ENCODE measurements at regions not wholly inside any gene's neighbourhood (a gene's known extent, or its start where the extent isn't known, plus 50 kb on each side); places are given as distances from the start of the nearest gene placed in this dataset.

DNA sequence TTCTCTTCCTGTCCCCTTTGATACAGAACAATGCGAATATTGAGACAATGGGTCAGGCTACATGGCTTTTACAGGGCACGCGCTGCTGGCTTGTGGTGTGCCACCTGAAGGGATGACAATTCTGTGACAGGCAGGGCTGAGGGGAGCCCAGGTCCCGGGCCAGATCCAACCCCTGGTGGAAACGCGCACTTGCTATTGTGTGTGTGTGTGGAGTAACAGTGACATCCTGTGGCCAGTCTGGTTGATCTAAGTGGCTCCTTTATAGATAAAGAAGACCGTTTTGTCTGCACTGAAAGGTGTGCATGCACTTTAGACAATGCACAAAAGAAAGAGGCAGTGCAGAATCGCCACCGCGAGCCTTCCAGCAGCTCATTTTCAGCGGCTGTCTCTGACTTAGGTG, 273.6 kb downstream of the HRH4 start:
- no peak for DNase-seq (ENCODE audit: low read depth)

DNA sequence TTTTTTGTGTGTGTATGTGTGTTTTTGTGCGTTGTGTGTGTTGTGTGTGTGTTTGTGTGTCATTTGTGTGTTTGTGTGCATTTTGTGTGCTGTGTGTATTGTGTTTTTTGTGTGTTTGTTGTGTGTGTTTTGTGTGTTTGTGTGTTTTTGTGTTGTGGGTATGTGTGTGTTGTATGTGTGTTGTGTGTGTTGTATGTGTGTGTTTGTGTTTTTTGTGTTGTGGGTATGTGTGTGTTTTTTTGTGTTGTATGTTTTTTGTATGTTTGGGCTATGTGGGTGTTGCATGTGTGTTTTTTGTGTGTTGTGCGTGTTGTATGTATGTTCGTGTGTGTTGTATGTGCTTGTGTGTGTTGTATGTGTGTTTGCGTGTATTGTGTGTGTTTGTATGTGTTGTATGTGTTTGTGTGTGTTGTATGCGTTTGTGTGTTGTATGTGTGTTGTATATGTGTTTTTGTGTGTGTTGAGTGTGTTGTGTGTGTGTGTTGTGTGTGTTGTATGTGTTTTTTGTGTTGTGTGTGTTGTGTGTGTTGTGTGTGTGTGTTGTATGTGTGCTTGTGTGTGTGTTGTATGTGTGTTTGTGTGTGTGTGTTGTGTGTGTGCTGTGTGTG, 275.3 kb downstream of the HRH4 start:
- no peak for DNase-seq (ENCODE audit: low read depth)

DNA sequence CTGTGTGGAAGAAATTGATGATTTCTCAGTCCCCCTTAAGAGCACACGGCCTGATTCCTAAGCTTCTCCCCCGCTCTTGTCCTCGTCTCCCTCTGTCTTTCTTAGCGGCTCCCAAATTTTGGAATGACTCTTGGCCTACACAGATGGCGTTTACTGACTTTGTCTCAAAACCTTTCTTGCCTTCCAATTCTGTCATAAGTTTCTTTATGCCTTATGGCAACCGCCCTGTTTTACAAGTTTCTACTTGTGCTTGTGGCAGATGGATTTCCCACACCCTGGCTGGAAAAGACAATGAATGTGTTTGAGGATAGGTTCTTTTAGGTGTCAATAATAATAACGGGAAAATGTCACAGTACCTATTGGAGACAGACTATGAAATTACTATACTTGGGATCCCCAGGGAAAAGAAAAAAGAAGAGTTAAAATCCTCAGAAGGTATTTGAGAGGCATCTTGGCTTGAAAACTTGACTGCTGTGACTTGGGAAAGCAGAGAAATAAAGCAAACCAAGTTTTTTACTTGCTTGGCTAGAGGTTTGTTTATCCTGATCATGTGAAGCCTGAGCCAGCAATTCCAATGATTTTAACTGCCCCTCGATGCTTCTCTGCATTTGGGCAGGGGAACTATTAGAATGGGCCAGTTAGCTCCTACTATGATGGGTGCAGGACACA, 276.4 kb downstream of the HRH4 start:
- no peak for DNase-seq (ENCODE audit: low read depth)

DNA sequence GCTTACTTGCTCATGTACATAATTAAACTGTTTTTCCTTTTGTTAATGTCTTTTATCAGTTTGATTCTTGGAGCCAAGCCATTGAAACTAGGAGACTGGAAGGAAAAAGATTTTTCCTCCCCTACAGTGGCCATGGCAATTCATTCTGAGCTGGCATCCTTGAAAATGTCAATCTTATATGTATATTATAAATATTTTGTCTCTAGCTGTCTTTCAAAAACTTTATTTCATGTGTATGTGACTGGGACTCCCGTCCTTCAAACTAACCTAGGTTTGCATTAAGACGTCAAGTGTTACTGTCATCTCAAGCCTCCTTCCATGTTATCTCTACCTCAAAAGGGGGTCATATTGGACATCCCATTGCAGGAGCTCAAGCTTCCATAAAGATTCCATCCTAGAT, 280.4 kb downstream of the HRH4 start:
- no peak for DNase-seq (ENCODE audit: low read depth)

DNA sequence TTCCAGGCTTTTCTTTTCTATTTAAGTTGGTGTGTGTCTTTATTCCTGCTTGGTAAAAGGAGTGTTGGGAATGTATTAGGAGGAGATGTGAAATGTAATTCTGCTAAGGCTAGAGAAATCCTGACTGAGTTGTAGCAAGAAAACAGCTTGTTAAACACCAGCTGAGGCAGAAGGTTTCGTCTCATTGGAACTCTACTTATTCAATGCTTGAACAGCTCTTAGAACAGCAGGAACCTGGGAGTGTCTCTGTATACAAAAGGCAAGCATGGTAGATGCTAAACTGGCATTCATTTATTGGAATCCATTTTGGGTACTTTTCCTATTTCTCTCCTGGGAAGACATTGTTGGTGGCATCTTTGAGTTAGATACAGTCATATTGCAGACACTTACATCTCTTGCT, 280.9 kb downstream of the HRH4 start:
- DNase-seq (ENCODE audit: low read depth), result no peak

DNA sequence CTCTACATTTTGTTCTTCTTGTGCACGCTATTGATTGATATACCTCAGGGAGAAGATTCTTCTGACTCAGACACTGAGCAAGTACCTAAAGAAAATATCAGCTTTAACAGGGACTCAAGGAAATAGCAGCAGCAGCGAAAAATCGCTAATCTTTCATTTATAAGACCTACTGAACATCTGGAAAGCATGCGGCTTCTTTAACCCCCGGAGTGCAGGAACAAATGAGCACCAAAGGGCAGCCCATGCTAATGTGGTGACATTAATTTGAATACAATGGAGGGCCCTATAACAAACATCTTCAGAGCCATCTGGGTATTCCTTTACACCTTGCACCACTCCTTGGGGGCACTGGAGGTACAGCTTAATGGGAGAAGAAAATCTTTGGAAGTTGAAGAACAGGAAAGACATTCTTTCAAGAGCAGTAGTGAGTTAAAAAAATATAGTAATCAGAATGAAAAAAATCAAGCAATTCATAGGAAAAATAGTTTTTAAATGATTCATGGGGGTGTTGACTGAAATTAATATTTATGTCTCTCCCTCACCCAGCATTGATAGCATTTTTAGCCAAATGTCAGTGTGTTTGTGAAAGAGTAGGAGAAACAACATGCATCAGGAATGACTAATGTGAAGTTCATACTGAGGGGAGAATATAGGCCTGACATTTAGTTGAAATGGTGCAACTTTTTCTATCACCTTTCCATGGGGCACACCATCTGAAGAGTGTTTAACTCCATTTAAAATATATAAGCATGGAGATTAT, 281.7 kb downstream of the HRH4 start:
- peak; percentile 15 for DNase-seq (ENCODE audit: low read depth)

DNA sequence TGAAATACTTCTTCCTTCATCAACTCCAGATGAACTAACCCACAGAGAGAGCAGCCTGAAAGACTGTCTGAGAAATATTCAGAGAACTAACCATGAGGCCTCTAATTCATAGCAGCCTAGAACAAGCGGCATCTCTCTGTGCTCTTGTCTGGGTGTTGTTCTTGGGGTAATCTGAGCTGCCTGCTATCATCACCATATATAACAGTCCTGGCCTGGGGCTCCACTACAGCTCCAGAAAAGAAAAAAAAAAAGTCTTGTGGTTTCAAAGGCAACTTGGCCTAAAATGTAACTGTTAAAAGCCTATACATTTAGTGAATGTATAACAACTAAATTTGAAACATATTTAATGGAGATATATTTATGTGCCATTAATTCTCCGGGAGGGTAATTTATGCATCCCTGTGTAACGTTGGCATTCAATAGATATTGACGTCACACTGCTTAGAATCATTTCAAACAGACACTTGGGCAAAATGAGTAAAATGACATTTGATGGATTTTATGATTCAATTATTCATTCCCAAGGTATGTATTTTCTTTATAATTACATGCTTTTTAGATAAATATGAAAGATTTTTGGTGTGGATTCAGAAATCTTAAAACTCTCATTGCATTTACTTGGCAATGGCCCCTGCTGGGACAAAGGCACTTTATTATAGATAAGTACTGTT, 294.3 kb downstream of the HRH4 start:
- DNase-seq (ENCODE audit: low read depth), result no peak

DNA sequence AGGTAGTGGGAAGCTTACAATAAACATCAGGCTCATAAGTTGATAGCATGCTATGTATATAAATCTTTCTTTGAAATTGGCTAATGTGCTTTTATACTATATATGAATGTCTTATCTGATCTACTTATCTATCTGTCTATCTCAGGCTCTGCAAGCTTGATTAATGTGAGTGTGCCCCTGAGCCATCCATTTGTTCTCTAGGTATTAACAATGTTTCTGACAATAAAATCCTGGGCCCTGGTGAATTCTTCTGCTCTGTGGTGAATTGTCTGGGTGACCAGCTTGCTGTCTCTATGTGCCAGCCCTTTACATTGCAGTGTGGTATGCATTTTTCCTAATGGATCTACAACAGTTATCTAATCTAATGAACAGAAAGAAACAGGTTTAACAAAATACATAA, 295.9 kb downstream of the HRH4 start:
- no peak for DNase-seq (ENCODE audit: low read depth)

DNA sequence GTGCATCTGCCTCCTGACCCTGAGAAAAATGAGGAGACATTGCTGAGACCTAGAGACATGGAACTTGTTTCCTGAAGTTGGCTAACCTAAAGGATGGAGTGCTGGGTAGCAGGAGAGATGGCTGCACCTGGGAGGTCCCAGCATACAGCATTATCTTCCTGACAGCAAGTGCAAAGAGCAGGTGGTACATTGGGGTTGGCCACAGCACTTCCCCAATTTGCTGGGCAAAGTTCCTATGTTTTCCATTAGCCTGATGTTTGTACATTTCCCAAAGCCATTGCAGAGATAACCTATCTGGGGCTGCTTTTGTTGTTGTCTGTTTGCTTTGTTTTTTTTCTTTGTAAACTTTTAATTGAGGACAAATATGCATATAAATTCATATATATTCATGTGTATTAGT, 296.7 kb downstream of the HRH4 start:
- no peak for DNase-seq (ENCODE audit: low read depth)

DNA sequence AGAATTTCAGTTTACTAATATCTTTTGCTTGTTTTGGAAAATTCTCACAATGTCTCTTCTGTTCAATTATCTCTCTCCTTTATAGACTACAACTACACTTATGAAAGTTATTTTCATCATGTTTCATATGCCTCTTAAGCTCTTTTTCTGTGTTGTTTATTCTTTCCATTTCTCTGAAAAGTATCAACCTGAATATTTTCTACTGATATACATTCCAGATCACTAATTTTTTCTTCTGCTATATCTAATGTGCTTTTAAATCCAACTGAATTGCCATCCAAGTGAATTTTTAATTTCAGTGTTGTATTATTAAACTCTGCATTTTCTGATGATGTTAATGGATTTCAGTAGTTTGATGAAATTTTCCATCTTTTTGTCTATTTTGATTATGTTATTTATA, 301.3 kb downstream of the HRH4 start:
- DNase-seq (ENCODE audit: low read depth), result no peak

DNA sequence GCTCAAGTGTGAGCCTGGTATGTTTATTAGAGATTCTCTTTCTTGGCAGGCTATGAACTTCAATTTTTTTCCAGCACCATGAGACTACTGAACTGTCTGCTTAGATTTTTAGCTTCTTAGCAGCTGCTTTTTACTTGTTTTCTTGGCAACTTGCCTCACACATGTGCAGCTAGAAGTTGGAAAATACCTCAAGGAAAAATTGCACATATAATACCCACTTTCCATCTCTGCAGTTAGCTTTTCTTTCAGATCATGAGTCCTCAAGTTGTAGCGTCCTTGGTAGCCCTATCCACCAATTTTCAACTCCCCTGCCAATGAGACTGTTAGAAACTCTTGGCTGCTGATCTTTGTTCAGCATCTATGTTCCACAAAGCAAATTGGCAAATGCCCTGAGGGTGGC, 302.1 kb downstream of the HRH4 start:
- DNase-seq (ENCODE audit: low read depth), result no peak

DNA sequence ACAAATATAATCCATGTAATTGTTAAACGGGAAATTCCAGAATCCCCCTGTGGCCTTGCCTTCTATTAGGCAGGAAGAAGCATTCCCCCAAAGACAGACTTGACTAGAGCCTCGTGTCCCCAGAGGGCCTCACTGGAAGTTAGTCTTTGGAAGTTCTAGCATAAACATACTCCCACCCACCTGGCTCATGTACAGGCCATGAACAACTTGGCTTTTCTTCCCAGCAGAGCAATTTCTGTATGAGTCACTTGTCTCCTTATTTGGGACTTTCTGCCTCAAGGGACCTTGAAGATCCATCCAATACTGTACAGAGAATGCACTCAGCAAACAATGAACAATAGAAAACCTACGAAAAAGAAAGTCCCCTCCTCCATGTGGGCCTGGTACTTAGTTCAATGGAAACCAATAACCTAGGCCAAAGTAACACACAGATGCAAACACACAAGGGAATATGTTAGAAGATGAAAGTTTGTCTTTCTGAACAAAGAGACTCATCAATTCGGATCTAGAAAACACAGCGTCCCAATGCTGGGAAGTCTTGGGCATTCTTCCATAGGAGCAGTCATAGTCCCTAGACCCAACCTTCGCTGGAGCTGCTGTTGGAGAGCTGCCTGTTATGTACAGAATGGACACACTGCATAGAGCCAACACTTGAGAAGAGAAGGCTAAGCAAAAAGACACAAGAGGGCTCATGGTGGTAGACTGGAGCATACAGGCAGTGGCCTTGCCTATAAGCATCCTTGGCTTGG, 303.5 kb downstream of the HRH4 start:
- DNase-seq (ENCODE audit: low read depth), result no peak

DNA sequence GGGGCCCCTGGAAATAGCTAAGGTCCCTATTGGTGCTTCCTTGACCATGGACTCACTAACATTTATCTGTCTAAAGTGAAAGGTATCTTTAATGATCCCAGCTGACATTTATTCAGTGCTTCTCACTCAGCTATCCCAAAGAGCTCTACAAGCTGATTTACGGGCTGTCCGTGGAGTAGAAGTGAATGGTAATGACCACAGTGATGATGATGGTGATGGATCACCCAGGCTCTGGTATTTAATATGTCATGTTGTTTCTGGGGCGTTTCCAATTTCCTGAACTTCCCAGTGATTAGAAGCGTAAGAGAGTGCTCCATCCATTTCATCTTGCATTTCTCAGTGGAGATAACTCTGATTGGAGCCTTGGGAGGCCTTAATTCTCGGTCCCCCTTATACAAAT, 304.3 kb downstream of the HRH4 start:
- DNase-seq (ENCODE audit: low read depth), result no peak

DNA sequence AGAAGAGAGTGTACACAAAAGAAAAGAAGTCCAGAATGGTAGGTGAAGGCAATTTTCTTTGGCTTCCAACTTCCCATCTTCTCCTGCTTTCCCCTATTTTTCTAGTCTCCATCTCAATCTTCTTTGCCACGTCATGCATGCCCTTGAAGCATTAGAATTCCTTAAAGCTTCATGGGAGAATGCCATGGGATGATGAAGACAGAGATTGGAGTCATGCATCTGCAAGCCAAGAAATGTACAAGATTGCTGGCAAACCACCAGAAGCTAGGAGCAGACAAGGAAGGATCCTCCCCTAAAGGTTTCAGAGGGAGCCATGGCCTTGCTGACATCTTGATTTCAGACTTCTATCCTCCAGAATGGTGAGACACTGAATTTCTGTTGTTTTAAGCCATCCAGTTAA, 305.9 kb downstream of the HRH4 start:
- no peak for DNase-seq (ENCODE audit: low read depth)

DNA sequence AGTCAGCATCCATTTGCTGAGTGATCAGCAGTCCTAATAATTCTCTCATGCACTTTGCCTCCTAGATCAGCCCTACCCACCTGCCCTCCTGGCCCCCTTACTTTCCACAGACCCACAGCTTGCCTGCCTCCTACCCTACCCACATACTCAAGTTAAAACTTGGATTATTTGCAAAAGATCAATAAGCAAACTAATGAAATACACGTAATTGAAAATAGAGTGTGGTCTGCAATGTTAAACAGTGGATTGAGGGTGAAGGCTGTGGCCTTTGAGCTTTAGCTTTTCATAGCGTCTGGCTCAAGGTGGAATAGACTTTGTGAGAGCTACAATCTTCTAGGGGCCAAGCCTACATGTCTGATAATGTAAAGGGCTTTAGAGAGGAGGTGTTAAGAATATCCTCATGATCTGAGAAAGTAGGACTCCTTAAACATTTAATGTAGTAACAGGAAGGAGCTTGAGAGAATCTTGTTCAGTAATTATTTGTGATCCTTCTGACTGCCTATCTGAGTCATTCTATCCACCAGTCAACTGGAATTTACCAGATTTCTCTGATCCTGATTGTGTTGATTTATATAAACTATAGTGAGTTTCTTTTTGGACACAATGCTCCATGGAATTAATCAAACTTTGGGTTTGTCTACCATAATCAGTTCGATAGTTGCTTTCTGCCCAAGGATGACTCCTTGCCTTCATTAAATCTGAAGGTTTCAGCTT, 310.0 kb downstream of the HRH4 start:
- DNase-seq (ENCODE audit: low read depth), result no peak

DNA sequence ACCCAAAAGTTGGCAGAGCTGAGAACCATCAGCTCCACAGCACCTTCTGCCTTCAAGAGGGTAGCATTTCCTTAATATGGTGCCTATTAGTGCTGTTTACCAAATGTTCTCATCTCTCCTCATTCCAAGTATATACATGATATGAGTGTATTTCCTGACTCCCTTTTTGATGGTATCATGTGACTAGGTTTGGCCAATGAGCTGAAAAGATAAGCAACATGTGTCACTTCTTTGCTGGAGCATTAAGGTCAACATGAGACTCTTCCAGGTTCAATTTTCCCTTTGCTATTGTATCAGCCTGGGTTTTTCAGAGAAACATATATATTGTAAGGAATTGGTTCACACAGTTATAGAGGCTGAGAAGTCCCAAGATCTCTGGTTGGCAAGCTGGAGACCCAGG, 310.9 kb downstream of the HRH4 start:
- no peak for DNase-seq (ENCODE audit: low read depth)

DNA sequence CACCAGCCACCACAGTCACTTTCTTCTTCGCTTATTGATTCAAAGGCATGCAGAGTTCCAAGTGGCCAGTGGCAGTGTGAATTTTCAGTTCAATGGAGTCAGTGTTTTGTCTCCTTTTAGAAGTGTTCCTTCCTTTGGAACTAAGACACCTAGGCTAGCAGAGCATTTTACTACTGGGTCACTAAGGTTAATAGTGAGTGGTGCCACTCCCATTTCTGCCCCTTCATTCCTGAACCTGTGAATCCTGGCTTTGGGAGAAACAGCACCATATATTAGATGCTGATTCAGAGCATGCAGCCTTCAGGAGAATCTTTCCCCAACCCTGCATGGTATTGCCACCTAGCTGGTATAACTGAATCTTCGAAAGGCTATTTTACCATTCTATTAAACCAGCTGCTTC, 312.7 kb downstream of the HRH4 start:
- DNase-seq (ENCODE audit: low read depth), result no peak

DNA sequence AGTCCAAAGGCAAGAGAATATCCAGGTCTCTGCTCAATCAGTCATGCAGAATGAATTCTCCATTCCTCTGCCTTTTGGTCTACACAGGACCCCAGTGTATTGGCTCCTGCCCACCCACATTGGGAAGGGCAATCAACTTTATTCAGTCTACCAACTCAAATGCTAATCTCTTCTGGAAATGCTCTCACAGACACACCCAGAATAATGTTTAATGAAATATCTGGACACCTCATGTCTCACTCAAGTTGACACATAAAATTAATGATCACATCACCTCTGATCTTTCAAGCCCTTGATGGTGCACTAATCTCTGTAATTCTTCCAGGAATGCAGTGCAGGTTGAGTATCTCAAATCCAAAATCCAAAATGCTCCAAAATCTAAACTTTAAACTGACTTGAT, 315.6 kb downstream of the HRH4 start:
- DNase-seq (ENCODE audit: low read depth), result no peak

DNA sequence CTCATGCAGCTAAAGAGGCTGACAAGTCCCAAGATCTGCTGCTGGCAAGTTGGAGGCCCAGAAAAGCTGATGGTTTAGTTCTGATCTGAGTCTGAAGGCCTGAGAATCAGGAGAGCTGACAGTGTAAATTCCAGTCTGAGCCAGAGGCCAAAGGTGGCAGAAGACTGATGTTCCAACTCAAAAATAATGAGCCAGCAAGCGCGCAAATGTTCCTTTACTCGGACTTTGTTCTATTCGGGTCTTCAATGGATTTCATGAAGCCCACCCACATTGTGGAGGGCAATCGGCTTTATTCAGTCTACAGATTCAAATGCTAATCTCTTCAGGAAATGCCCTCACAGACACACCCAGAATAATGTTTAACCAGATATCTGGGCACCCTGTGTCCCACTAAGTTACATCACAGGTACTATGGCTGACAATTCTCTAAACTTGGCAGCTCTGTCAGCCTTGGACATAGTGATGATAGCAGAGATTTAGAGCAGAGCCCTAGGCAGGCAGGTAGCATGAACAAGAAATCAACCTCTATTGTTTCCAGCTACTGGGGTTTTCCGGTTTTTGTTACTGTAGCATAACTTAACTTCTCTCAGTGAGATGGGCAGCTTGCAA, 318.5 kb downstream of the HRH4 start:
- no peak for DNase-seq (ENCODE audit: low read depth)

DNA sequence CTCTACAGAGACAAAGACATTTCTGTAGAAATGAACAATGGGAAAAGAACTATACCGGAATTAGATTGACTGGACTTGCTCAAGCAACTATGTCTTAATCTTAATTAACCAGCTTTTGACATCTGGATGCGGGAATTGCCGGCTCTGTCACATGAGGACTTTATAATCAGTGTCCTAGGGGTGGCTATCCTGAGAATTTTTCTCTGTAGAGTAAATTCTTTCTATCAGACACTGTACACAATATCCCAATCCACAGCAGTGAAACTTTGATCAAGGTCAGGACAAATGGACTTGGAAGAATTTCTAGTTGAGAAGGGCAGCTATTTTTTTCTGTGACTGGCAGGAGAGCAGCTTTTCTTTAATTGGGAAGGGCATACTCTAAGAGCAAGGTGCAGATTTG, 322.1 kb downstream of the HRH4 start:
- DNase-seq (ENCODE audit: low read depth), result no peak

DNA sequence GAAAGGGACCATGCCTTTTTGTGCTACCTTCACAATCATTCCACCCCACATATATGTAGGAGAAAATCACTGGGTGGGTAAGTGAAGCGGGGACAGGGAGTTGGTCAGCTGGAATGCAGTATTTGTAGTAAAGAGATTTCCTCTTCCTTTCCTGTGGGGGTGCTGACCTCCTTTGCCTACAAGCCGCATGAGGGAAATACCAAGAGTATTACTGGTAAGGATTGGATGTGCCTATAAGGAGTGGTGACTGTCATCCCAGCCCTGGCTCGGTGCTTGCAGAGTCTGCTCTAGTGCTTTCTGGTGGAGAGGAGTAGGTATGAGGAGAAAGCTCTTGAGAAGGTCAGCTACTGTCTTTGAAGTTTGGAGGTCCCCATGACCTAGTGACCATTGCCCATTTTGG, 324.6 kb downstream of the HRH4 start:
- DNase-seq (ENCODE audit: low read depth), result no peak

Measured in iris pigment epithelial cell (primary cell).